GM19043 (cell line): ENCODE measurements at regions not wholly inside any gene's neighbourhood (a gene's known extent, or its start where the extent isn't known, plus 50 kb on each side); places are given as distances from the start of the nearest gene placed in this dataset.

Source experiments
- ATAC-seq: cut with Tn5 transposase; IDR thresholded peaks from one replicate; pipeline ENCODE4 v1.9.1; 2021; ENCODE audit warnings: low read depth; ENCODE audit not compliant: unreplicated experiment

GRCh38 chr5:56361398-56361797 is 128.3 kb upstream of the ANKRD55 start:
- no peak for ATAC-seq

DNA sequence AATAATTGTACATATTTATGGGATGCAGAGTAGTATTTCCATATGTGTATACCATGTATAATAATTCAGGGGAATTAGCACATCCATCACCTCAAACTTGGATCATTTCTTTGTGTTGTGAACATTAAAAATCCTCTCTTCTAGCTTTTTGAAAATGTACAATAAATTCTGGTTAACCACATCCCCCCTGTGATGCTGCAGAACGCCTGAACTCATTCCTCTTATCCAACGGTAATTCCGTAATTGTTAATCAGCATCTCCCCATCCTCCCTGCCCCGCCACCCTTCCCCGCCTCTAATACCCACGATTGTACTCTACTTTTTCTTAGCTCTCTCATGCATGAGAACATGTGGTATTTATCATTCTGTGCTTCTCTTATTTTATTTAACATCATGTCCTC is 127.7 kb upstream of the ANKRD55 start:
- no peak for ATAC-seq

- no peak for ATAC-seq
These were observed 126.9 kb upstream of the ANKRD55 start for GRCh38 chr5:56359809-56360685.

- no peak for ATAC-seq
These were observed 125.9 kb upstream of the ANKRD55 start for GRCh38 chr5:56358703-56359681.

- ATAC-seq: no peak
These were observed 124.9 kb upstream of the ANKRD55 start for GRCh38 chr5:56358046-56358445.

DNA sequence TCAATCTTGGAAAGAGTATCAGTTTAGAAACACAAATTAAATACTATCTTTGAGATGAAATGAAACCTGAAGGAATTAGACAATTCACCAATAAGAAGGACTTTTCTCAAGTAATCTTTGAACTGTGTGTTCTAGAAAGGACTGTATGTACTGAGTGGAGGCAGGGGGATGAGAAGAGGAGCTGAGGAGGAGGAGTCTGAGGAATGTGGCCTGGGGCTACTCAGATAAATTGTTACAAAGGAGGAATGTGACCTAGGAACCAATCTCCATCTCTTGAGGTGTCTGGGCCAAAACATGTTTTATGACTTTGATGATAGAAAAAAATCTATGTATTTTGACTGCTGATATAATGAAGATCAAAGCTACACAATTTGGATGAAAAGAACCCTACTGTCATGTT is 124.3 kb upstream of the ANKRD55 start:
- no peak for ATAC-seq

DNA sequence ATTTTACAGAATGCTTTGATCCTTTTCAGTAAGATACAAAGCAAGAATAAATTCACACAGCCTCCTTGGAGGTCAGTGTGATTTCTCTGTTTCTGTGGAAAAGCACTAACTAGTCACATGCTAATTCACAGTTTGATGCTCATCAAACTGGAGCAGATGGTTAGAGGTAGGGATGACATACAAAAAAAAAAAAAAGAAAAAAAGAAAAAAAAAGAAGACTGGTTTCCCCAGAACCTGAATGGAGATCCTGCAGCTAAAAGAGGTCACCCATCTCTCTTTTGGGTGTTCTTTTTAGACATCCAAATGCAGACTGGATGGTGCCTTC is 123.7 kb upstream of the ANKRD55 start:
- no peak for ATAC-seq

DNA sequence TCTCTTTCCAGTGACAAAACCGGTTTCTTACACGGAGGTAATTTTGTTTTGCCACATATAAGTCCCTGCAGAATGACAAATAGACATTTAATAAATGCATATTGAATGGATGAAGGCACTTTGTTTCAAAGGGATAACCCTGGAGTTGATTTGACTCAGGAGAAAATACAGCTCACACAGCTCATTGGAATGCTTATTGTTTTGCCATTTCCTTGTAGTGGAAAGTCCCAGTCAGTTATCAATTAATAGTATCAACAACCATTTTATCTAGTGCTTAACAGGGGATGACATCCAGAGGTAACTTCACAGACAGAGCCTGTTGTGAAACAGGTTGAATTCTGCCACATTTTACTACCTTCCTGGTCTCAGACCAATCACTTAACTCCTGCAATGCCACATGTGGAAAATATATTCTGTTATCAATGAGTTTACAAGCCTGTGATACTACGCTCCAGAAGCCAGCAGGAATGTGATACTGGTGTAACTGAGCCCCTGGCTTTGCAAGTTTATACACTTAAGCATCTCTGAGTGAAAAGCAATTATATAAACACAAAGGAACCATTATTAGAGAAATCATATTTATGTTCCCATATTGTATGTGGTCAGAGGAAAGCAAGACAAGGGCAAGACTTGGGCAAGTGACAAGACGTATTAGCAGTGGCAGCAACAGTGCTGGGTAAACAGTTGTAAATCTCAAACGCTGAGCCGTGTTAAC is 123.1 kb upstream of the ANKRD55 start:
- ATAC-seq: no peak

DNA sequence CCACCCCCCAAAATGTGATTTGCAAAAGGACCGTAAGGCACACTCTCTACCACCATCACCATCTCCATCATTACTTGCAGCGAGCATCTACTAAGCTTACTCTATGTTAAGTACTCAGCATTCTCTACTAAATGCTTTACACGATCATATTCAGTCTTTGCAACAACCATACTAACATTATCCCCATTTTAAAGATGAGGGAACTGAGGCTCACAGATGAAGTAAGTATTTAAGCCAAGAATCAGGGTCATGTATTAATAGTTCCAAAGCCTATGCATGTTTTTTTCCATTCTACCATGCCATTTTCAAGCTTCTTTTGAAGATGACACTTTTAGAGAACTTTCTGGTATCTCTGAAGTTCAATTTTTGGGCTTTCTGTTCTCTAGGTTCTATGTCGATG is 121.7 kb upstream of the ANKRD55 start:
- no peak for ATAC-seq

GRCh38 chr5:56352808-56353590 is 119.9 kb upstream of the ANKRD55 start:
- ATAC-seq: no peak

- ATAC-seq: no peak
These were observed 117.6 kb upstream of the ANKRD55 start for GRCh38 chr5:56350597-56351170.

- ATAC-seq: no peak
These were observed 117.0 kb upstream of the ANKRD55 start for GRCh38 chr5:56350011-56350596.

DNA sequence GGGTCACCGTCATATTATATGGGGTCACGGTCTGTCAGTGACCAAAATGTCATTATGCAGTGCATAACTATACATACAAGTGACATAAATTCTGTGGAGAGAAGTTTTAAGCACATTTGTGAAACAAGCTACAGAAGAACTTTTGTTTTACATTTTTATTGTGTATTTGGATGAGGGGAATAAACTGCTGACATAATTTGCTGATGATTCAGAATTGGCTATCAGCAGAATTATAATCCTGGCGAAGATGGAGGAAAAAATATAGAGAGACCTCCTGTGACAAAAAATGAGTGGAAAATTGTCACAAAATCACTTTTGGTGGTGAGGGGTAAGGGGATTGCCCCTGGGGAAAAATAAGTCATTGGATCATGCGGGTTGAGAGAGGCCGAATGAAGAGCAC is 116.3 kb upstream of the ANKRD55 start:
- ATAC-seq: no peak

GRCh38 chr5:56346741-56347535 is 113.8 kb upstream of the ANKRD55 start:
- no peak for ATAC-seq

DNA sequence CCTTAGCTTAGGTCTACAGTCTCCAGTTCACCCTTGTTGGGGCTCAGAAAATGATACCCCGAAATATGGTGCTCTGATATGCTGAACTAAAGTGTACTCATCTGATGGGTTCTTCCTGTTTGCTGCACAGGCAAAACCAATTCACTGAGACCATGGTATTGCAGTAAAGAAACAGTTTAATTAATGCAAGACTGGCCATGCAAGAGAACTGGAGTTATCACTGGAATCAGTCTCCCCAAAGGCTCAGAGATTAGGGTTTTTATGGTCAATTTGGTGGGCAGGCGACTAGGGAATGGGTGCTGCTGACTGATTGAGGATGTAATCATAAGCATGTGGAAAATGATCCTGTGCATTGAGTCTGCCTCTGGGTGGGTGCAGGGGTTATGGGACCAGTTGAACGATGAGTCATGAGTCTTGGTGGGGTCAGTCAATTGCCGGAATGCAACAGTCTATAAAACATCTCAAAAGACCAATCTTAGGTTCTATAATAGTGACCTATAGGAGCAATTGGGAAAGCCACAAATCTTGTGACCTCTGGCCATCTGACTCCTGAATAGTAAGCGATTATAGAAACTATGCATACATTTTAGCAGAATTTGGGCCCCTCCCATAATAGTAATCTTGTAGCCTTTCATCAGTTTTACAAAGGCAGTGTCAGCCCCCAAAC is 113.0 kb upstream of the ANKRD55 start:
- no peak for ATAC-seq

DNA sequence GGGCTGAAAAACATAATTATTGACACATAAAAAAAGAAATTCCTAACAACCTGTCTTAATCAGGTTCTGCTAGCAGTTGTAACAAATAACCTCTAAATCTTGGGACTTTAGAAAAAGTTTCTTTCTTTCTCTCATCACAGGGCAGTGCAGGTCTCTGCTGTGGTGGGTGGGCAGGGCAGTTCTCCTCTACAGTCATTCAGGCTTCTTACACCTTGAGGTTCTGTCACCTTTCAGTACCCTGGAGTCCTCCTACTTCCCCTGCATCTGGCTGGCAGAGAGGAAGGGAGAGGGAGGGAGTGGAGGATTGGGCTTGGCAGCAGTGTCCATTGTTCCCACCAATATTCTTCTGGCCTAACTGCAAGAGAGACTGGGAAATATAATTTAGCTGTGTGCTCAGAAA is 112.2 kb upstream of the ANKRD55 start:
- no peak for ATAC-seq

DNA sequence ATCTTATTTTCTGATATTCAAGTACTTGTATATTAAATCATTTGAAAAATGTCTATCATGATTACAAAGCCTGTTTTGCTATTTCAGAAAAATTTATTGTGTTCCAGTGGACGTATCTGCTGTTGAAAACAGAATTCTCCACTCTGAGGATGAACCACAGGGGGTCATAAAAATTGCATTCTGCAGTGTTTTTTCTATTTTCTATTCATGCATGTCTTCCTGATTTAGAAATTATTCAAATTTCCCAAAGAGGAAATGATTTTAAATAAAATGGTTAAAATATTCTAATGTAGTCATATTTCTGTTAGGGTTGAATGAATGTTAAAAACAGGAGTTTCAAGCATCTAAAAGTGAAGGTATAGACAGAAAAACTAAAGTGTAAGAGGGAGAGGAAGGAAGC is 111.5 kb upstream of the ANKRD55 start:
- no peak for ATAC-seq

DNA sequence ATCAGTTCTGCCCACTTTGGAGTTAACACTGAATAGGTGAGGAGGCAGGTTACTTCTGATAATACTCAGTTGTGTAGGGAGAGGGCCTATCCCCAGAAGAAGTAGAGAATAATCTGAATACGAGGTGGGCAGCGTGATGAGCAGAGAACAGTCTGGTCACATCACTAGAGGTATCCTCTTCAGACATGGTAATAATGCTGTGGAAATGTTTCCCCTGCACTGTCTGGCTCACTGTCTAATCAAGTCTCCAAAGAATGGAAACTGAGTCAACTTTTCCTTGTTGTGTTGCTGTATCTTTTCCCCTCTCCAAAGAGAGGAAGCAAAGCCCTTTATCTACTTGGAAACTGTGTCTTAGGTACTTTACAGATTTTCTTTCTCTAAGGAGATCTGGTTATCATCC is 110.9 kb upstream of the ANKRD55 start:
- no peak for ATAC-seq
